HG03060 (cell line): ENCODE measurements at regions not wholly inside any gene's neighbourhood (a gene's known extent, or its start where the extent isn't known, plus 50 kb on each side); places are given as distances from the start of the nearest gene placed in this dataset.
A peak's percentile ranks its signal among the peaks of the same experiment; 100 is the strongest.

Source experiments
- ATAC-seq: cut with Tn5 transposase; IDR thresholded peaks from one replicate; pipeline ENCODE4 v1.9.1; 2021; ENCODE audit warnings: low read depth, moderate number of reproducible peaks; ENCODE audit not compliant: unreplicated experiment

GRCh38 chr5:138666226-138666742, 86.9 kb upstream of the CTNNA1 start:
- no peak for ATAC-seq

- no peak for ATAC-seq
These were observed 88.0 kb upstream of the CTNNA1 start for GRCh38 chr5:138665261-138665660.

GRCh38 chr5:138664276-138664943, 88.8 kb upstream of the CTNNA1 start:
- no peak for ATAC-seq

- no peak for ATAC-seq
These were observed 88.4 kb upstream of the HSPA9 start for GRCh38 chr5:138663561-138663960.

GRCh38 chr5:138663009-138663408, 87.8 kb upstream of the HSPA9 start:
- peak; percentile 61 for ATAC-seq

GRCh38 chr5:138662599-138662998, 87.4 kb upstream of the HSPA9 start:
- peak; percentile 20 for ATAC-seq

- ATAC-seq: no peak
These were observed 86.8 kb upstream of the HSPA9 start for GRCh38 chr5:138661991-138662434.

- ATAC-seq: no peak
These were observed 86.2 kb upstream of the HSPA9 start for GRCh38 chr5:138661291-138661960.

- ATAC-seq: no peak
These were observed 84.9 kb upstream of the HSPA9 start for GRCh38 chr5:138660051-138660572.

- no peak for ATAC-seq
These were observed 84.4 kb upstream of the HSPA9 start for GRCh38 chr5:138659561-138659960.

GRCh38 chr5:138659121-138659520, 83.9 kb upstream of the HSPA9 start:
- ATAC-seq: no peak

- no peak for ATAC-seq
These were observed 83.5 kb upstream of the HSPA9 start for GRCh38 chr5:138658676-138659075.

- no peak for ATAC-seq
These were observed 82.2 kb upstream of the HSPA9 start for GRCh38 chr5:138657360-138657759.

GRCh38 chr5:138656916-138657315, 81.7 kb upstream of the HSPA9 start:
- ATAC-seq: no peak

GRCh38 chr5:138655530-138656190, 80.5 kb upstream of the HSPA9 start:
- ATAC-seq: no peak

- no peak for ATAC-seq
These were observed 79.2 kb upstream of the HSPA9 start for GRCh38 chr5:138654281-138654867.

GRCh38 chr5:138653502-138653901, 78.3 kb upstream of the HSPA9 start:
- no peak for ATAC-seq

GRCh38 chr5:138651767-138652117, 76.5 kb upstream of the HSPA9 start:
- no peak for ATAC-seq

- no peak for ATAC-seq
These were observed 76.0 kb upstream of the HSPA9 start for GRCh38 chr5:138651058-138651766.

- ATAC-seq: no peak
These were observed 75.0 kb upstream of the HSPA9 start for GRCh38 chr5:138650196-138650595.
